ENCODE measurements at regions not wholly inside any gene's neighbourhood (a gene's known extent, or its start where the extent isn't known, plus 50 kb on each side); places are given as distances from the start of the nearest gene placed in this dataset.

DNA sequence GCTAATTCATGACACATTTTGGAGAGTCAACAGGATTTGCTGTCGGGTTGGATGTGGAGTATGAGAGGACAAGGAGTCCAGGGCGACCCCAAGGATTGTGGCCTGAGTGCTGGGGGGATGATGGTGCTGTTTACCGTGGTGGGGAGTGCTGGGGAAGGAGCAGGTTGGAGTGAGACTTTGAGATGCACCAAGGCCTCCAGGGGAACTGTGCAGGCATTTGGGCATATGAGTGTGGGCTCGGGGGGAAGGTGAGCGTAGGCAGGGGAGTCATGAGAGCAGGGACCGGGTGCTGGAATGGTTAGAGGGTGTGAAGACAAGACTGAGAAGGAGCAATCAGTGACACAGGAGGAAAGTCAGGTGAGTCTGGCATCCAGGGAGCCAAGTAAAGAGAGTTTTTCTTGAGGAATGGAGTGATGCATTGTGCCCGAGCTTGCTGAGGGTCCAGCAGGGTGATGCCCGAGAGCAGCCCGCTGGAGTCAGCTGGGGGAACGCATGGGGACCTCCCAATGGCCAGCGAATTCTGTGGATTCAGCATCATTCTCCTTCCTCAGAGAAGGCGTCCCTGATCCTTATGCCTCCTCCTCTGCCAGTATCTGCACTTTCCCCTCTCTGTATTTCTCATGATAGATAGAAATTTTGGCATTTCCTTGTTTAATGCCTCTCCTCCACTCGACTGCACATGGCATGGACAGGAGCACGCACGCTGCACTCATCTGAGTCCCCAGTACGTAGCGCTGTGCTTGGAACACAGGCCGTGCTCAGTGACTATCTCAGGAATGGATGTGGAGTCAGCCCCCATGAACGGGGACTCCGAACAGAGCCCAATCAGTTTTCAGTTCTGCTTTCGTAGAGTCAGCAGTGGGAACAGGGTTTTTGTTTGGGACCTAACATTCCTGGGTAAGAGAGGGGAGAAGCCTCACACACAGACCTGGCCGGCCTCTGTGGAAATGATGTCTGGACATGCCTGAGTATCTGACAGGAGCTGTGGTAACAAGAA, 52.1 kb upstream of the ETV3 start:
- no peak overlapping the region for H3K4me3 Mint-ChIP-seq
- intact Hi-C loops (cut with micrococcal nuclease), result loop anchor here (5.0 to 10.0 kb wide), 2 partner anchors 165 to 307 kb away; no protein-coding TSS in a partner anchor
- no peaks in the 10 kb centered on the region for H3K36me3 Mint-ChIP-seq (ENCODE audit: low read depth)
- ATAC-seq (no peak), DNase-seq (no peak)
- TF ChIP-seq, protein P1, sequence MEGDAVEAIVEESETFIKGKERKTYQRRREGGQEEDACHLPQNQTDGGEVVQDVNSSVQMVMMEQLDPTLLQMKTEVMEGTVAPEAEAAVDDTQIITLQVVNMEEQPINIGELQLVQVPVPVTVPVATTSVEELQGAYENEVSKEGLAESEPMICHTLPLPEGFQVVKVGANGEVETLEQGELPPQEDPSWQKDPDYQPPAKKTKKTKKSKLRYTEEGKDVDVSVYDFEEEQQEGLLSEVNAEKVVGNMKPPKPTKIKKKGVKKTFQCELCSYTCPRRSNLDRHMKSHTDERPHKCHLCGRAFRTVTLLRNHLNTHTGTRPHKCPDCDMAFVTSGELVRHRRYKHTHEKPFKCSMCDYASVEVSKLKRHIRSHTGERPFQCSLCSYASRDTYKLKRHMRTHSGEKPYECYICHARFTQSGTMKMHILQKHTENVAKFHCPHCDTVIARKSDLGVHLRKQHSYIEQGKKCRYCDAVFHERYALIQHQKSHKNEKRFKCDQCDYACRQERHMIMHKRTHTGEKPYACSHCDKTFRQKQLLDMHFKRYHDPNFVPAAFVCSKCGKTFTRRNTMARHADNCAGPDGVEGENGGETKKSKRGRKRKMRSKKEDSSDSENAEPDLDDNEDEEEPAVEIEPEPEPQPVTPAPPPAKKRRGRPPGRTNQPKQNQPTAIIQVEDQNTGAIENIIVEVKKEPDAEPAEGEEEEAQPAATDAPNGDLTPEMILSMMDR (IDR thresholded peaks at IDR 0.05), result no peak
- peaks cover 13% of the 10 kb centered on the region for H3K27me3 Mint-ChIP-seq
- POLR2A ChIA-PET, result no interaction called here
- H3K4me1 Mint-ChIP-seq (ENCODE audit: low read depth), result no peaks in the 10 kb centered on the region
- CTCF ChIA-PET, result no interaction called here
- no peaks in the 10 kb centered on the region for H3K9me3 Mint-ChIP-seq
- no peak overlapping the region for H3K27ac Mint-ChIP-seq

DNA sequence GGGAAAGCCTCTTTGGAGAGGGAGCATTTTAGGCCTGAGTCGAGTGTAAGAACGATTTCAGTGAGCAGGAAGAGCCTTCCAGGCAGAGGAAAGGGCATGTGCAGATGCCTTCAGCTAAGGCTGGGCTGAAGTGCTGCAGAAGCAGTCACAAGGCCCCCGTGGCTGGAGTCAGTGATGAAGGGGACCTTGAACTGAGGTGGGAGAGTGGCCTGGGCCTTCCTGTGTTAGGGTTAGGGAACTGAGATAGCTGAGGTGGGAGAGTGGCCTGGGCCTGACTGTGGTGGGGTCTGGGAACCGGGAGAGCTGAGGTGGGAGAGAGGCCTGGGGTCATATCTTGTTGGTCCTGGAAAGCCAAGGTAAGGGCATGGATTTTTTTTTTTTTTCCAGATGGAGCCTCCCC, 50.9 kb upstream of the ETV3 start:
- ChIA-PET CTCF (no interaction called here), POLR2A (no interaction called here)
- Mint-ChIP-seq H3K36me3 (ENCODE audit: low read depth) (no peaks in the 10 kb centered on the region), H3K27me3 (peaks cover 11% of the 10 kb centered on the region), H3K4me1 (ENCODE audit: low read depth) (no peaks in the 10 kb centered on the region), H3K27ac (no peak overlapping the region), H3K4me3 (no peak overlapping the region), H3K9me3 (no peaks in the 10 kb centered on the region)
- no peak for DNase-seq
- intact Hi-C loops (cut with micrococcal nuclease), result no loop called here
- ATAC-seq, result no peak
- TF ChIP-seq, protein P1 (IDR thresholded peaks at IDR 0.05), result no peak
